ENCODE measurements at regions not wholly inside any gene's neighbourhood (a gene's known extent, or its start where the extent isn't known, plus 50 kb on each side); places are given as distances from the start of the nearest gene placed in this dataset.

DNA sequence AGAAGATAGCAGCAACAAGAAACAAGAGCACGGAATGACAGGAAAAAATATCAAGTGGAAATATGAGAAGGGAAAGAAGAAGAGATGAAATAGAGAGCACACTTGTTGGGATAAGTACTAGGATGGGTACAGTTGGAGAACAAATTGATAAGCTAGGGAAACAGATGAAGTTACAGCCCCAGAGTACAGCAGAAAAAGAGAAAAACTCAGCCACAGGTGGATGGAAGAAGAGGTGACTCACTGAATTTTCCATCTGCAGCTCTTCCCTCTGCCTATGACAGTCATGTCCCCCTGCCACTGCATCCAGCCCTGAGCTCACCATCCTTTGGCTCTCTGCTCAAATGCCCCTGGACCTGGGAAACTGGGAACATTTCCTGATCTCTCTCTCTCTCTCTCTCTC lies 209.0 kb downstream of the BCOR start:
- H3K4me3 ChIP-seq (ENCODE audit: low read length) = no peak overlapping the region
- no peak for TF ChIP-seq ZNF274 (IDR thresholded peaks at IDR 0.05; ENCODE audit: low read depth, low read length)

DNA sequence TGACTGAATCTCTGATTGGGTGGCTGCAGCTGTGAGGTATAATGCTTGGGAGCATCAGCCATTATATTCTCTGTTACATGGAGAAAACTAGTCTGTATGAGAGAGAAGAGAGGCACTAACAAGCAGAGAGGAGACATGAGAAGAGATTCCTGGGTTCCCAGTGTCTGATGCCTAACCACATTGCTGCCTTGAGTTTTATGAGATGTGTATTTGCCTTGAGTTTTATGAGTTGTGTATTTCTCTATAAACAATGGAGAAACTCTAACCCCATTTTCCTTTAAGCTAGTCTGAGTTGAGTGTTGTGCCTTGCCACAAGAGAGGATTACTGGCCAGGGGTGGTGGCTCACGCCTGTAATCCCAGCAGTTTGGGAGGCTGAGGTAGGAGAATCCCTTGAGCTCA lies 208.1 kb downstream of the BCOR start:
- TF ChIP-seq ZNF274 (IDR thresholded peaks at IDR 0.05; ENCODE audit: low read depth, low read length) = no peak
- H3K4me3 ChIP-seq (ENCODE audit: low read length) = no peak overlapping the region

DNA sequence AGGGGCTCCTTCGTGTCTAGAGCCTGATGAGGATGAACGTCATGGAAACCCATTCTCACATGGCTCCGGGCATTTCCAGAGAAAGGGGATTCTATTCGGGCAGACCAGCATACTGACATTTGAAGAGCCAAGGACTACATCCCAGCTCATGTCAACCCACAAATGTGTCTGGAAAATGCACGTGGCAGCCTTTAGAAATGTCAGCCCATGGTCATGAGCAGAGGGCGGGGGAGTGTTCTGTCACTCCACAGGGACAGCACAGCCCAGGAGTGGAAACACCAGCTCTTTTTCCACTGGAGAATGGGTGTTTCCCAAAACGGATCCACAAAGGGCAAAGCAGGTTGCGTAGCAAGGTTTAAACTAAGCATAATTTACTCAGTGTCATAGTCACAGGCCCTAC lies 207.0 kb downstream of the BCOR start:
- no peak overlapping the region for H3K4me3 ChIP-seq (ENCODE audit: low read length)
- no peak for TF ChIP-seq ZNF274 (IDR thresholded peaks at IDR 0.05; ENCODE audit: low read depth, low read length)

DNA sequence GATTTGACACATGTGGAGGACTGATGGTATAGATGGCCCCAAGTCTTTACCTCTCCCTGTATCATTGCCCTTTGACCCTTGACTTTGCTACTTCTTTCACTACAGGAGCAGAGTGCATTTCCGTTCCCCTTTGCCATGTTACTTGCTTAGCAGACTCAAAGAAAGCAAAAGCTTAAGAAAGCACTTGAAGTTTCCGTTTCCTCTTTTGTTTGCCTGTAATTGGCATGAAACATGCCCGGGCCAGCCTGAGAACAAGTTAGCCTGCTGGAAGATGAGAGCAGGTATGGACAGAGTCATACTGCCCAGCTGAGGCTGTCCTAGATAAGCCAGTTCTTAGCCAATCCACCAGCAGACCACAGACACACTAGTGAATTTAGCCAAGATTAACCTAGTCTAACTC lies 206.0 kb downstream of the BCOR start:
- no peak for TF ChIP-seq ZNF274 (IDR thresholded peaks at IDR 0.05; ENCODE audit: low read depth, low read length)

DNA sequence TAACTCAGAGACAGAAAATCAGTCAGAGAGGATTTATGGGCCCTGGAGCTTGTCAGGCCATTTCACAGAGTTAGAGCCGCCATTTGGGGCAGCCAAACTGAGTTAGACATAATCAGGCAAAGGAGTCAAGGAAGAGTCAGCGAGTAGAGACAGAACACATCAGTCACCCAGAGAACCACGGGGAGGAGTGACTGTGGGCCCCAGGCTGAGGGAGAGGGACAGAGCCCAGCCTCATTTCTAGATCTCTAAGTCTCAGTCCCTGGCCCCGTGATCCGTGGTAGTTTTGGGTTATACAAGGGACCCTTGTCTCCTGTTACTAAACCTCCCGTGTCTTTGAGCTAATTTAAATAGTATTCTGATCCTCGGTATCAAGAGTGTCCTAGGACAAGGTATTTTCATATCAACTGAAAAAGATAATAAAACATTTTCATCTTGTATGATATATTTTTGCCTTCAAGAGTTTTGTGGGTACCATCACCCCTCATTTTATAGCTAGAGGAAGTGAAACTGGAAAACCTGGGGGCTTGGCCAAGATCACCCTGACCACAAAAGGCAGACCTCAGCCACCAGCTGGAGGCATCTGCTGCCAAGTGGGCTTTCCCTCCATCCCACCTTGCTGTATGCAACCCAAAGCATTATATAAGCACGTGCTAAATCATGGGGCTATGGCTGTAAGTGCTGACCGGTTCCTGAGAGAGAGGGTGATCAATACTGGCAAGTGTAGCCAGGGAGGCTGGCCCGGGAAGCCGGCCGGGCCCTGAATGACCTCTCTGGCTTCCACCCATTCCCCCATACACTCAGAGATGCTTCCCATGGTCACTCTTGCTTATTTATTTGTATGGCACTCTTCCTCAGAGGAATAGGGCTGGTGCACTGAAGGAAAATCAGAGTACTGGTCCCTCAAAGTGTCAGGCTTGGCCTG lies 204.1 kb downstream of the BCOR start:
- TF ChIP-seq ZNF274 (IDR thresholded peaks at IDR 0.05; ENCODE audit: low read depth, low read length) = no peak
- H3K4me3 ChIP-seq (ENCODE audit: low read length) = no peak overlapping the region

More for the DNA sequence above, 206.0 kb downstream of the BCOR start:
- no peak overlapping the region for H3K4me3 ChIP-seq (ENCODE audit: low read length)

GRCh38 chrX:39894683-39895082 lies 203.1 kb downstream of the BCOR start:
- no peak overlapping the region for H3K4me3 ChIP-seq (ENCODE audit: low read length)
- TF ChIP-seq ZNF274 (IDR thresholded peaks at IDR 0.05; ENCODE audit: low read depth, low read length) = no peak

DNA sequence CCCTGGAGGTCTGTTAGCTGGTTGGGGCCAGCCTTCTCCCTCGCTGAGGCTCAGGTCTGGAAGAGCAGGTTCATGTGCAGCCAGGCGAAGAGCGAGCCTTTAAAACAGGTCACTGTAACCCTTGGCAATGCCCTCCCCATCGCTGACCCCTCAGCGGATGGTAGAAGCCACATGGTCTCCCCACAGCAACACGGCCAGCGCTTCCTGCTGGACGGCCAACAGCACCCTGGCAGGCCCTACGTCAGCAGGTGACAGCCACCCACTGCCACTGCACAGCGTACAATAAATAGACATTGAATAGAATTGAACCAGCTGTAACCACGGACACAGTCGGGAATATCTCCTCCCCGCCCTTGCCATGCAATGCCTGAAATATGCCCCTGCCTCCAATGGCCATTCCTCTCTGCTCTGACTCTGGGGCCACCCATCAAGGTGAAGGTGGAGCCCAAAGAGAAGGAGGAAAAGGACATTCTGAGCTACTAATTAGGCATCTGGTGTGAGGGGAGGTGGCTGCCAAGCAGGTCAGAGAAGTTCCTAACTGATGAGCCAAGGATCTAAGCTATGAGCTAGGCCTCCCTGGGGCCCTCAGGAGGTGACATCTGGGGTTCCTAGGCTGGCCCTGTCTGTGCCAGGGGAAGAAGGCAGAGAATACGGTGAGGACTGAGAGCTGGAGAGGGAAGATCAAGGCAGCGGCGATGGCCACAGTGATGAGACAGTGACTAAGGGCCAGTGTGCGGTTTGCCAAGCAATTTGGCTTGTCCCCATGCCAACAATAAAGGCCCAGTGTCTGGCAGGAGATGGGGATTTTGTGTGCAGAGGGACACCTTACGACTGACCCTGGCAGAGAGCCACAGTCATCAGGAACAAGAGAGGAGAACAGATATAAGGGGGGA lies 202.3 kb downstream of the BCOR start:
- no peak for TF ChIP-seq ZNF274 (IDR thresholded peaks at IDR 0.05; ENCODE audit: low read depth, low read length)
- H3K4me3 ChIP-seq (ENCODE audit: low read length) = no peak overlapping the region

GRCh38 chrX:39896951-39897740 lies 200.6 kb downstream of the BCOR start:
- H3K4me3 ChIP-seq (ENCODE audit: low read length) = no peak overlapping the region
- TF ChIP-seq ZNF274 (IDR thresholded peaks at IDR 0.05; ENCODE audit: low read depth, low read length) = no peak

DNA sequence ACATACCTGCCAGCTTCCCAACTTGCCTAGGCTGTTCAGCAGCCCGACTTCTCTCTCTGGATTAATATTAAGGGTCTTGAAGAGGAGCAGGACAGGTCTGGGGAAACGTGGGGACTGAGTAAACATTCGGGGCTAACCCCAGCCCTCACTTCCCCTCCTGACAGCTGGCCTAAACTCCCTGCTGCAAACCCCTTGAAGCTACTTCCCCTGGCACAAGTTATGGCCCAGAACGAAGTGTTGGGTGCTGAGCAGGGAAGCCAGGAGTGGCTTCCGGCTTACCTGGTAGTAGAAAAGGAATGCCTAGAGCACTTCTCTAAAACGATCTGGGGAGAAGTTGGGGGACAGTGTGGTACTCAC lies 200.0 kb downstream of the BCOR start:
- no peak overlapping the region for H3K4me3 ChIP-seq (ENCODE audit: low read length)
- TF ChIP-seq ZNF274 (IDR thresholded peaks at IDR 0.05; ENCODE audit: low read depth, low read length) = no peak

DNA sequence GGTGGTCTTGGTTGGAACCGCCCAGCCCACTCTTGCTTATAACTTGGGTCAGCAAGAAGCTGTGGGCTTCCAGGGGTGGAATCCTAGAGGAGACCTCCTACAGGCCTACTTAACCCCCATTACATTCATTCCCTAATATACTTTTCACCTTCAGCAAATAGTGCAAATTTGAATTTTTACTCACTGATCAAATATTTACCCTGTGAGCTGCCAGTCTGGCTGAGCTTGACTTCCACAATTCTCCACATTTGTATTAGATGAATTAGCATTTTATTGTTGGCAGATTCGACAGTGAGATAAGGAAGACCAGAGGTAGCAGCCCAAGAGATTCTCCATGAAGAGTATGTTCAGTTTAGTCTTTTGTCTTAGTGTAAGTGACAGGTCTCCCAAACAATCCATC lies 199.6 kb downstream of the BCOR start:
- no peak overlapping the region for H3K4me3 ChIP-seq (ENCODE audit: low read length)
- TF ChIP-seq ZNF274 (IDR thresholded peaks at IDR 0.05; ENCODE audit: low read depth, low read length) = no peak

DNA sequence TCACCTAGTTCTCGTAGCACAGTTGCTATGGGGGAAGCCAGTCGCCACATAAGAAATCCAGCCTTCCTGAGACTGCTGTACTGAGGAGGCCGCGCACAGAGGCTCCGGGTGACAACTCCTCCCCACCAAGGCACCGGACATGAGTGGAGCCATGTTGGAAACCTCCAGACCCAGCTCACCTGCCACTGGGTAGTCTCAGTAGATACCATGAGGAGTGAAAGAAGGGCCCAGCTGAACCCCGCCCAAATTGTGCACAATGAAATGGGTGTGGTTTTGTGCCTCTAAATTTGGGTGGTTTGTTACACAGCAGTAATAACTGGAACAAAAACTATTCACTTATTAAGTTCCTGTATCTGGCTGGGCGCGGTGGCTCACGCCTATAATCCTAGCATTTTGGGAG lies 198.7 kb downstream of the BCOR start:
- no peak for TF ChIP-seq ZNF274 (IDR thresholded peaks at IDR 0.05; ENCODE audit: low read depth, low read length)

DNA sequence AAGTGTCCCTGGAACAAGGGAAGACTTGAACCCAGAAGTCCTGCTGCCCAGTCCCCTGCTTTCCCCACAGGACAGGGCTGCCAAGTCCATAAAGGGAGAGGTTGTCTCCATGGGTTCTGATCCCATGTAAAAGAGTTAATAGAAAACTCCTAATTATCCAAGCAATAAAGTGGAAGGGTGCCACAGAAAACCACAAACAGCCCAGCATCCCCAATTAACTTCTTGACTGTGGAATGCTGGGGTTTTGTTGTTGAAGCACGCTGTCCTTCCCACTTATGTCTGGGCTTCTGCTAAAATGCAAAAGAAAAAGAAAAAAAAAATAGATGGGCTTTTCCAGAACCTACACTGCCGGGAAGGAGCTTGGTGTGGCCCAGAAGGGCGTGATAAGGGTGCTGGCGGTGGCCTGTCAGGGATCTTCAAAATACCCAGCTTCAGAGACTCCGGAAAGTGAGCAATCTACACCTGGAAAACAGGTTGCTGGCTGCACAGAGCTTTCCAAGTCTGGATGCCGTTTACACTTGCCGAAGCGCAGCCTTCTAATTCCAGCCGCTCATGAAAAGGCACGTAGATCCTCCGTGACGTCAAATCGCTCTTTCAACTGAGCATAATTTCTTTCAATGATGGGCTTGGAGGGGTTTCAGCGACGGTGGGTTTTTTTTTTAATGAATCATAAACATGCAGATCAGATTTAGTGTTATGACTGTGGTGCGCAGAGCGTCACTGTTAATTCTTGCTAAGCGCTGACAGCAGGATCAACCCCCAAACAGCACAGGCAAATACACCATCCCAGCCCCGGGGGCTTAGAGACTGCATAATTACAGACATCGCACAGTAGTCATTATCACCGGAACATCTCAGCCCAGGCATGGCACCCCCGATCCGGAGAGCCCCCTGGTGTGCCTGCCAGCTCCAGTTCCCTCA lies 197.6 kb downstream of the BCOR start:
- no peak for TF ChIP-seq ZNF274 (IDR thresholded peaks at IDR 0.05; ENCODE audit: low read depth, low read length)
- H3K4me3 ChIP-seq (ENCODE audit: low read length) = no peak overlapping the region

More for the DNA sequence above, 198.7 kb downstream of the BCOR start:
- no peak overlapping the region for H3K4me3 ChIP-seq (ENCODE audit: low read length)

DNA sequence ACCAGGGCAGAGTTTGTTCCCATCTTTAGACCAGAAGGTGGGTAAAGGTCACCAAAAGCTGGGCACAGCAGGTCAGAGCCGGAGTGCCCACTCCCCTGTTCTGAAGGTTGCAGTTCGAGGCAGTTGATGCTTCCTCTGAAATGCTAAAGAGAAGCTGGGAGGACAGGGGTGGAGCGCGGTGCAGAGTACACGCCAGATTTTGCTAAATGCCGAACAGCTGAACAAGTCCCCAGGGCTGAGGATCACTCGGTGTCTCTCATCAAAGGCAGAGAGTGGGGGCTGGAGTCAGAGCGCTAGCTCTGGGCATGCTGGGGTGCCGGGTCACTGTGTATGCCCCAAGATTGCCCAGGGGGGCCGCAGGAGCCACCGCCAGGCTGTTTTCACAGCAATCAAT lies 197.0 kb downstream of the BCOR start:
- no peak for TF ChIP-seq ZNF274 (IDR thresholded peaks at IDR 0.05; ENCODE audit: low read depth, low read length)
- H3K4me3 ChIP-seq (ENCODE audit: low read length) = no peak overlapping the region
